SK-N-SH (cell line): ENCODE measurements at regions not wholly inside any gene's neighbourhood (a gene's known extent, or its start where the extent isn't known, plus 50 kb on each side); places are given as distances from the start of the nearest gene placed in this dataset.

Experiments
- CTCF ChIA-PET: fragments of 300-600, 350-600 bp; formaldehyde crosslinking; extraction: SDS; loops from one replicate; lab custom pipeline; 2021; lab: Yijun Ruan, JAX
- POLR2A ChIA-PET: fragments of 350-600 bp; sonication (Branson Sonifier 250); formaldehyde crosslinking; extraction: SDS; loops from one replicate; lab custom pipeline; 2020; ENCODE audit warnings: antibody characterized with exemption, inconsistent platforms; lab: Yijun Ruan, JAX
- DNase-seq: peaks from one replicate; pipeline ENCODE4 v3.0.0; 2012
- H2AFZ ChIP-seq: fragments of 200-600 bp; sonication (generic); 2 replicates; pipeline ENCODE4 v1.8.1; 2016; ENCODE audit warnings: antibody characterized with exemption, mild to moderate bottlenecking, low read depth
- H3F3A ChIP-seq: fragments of 200-600 bp; sonication (generic); replicated peaks from 2 replicates; pipeline ENCODE3; 2016; ENCODE audit warnings: antibody characterized with exemption, mild to moderate bottlenecking; ENCODE audit not compliant: insufficient read depth
- H3K27ac ChIP-seq, 2 experiments: fragments of 200-500 bp in 1 of 2; fragments of 200-600 bp in 1 of 2; sonication (Bioruptor generic) in 1 of 2; sonication (generic), shearing (Covaris generic) in 1 of 2; 2 replicates each; pipeline versions ENCODE4 v1.5.1 to v1.6.1; 2014 to 2016; ENCODE audit warnings: low read depth in 2 of 2, inconsistent platforms in 1 of 2, low read length in 1 of 2, mild to moderate bottlenecking in 1 of 2, mixed read lengths in 1 of 2
- H3K27me3 ChIP-seq: fragments of 200-600 bp; sonication (generic), shearing (Covaris generic); 2 replicates; pipeline ENCODE4 v1.6.1; 2016; ENCODE audit warnings: mixed run types; ENCODE audit not compliant: insufficient read depth
- H3K36me3 ChIP-seq, 2 experiments: fragments of 200-500 bp in 1 of 2; fragments of 200-600 bp in 1 of 2; sonication (Bioruptor generic) in 1 of 2; sonication (generic) in 1 of 2; replicated peaks in 1 of 2; 2 replicates each; pipeline versions ENCODE3 to v1.5.1; 2014 to 2016; ENCODE audit warnings: low read length in 1 of 2, mild to moderate bottlenecking in 1 of 2; ENCODE audit not compliant: insufficient read depth in 2 of 2, control insufficient read depth in 1 of 2
- H3K4me1 ChIP-seq, 2 experiments: fragments of 200-500 bp in 1 of 2; fragments of 200-600 bp in 1 of 2; sonication (Bioruptor generic) in 1 of 2; sonication (generic), shearing (Covaris generic) in 1 of 2; 2 replicates each; pipeline versions ENCODE4 v1.5.1 to v1.6.1; 2014 to 2016; ENCODE audit warnings: low read depth in 1 of 2, low read length in 1 of 2, mixed run types in 1 of 2; ENCODE audit not compliant: insufficient read depth in 2 of 2, control insufficient read depth in 1 of 2
- H3K4me2 ChIP-seq: fragments of 200-600 bp; sonication (generic), shearing (Covaris generic); 2 replicates; pipeline ENCODE4 v1.6.1; 2017; ENCODE audit warnings: mixed run types
- H3K4me3 ChIP-seq, 2 experiments: fragments of 200-500 bp in 1 of 2; fragments of 200-600 bp in 1 of 2; sonication (Bioruptor generic) in 1 of 2; sonication (generic), shearing (Covaris generic) in 1 of 2; 2 replicates each; pipeline versions ENCODE4 v1.5.1 to v1.8.1; 2014 to 2016; ENCODE audit warnings: low read depth in 2 of 2, inconsistent platforms in 1 of 2, low read length in 1 of 2, mild to moderate bottlenecking in 1 of 2, mixed read lengths in 1 of 2, moderate library complexity in 1 of 2
- H3K79me2 ChIP-seq: fragments of 200-600 bp; sonication (generic); 2 replicates; pipeline ENCODE4 v1.8.1; 2017; ENCODE audit warnings: mild to moderate bottlenecking; ENCODE audit not compliant: insufficient read depth
- H3K9ac ChIP-seq: fragments of 200-600 bp; sonication (generic); 2 replicates; pipeline ENCODE4 v1.6.1; 2017; ENCODE audit warnings: mixed run types
- H3K9me2 ChIP-seq: fragments of 200-600 bp; sonication (generic); 2 replicates; pipeline ENCODE4 v1.6.1; 2017; ENCODE audit warnings: mixed run types
- H3K9me3 ChIP-seq: fragments of 200-600 bp; sonication (generic); 2 replicates; pipeline ENCODE4 v1.6.1; 2017; ENCODE audit warnings: mixed run types, mild to moderate bottlenecking, moderate library complexity
- H4K20me1 ChIP-seq: fragments of 200-600 bp; sonication (generic); 2 replicates; pipeline ENCODE4 v1.6.1; 2017; ENCODE audit warnings: mild to moderate bottlenecking, mixed run types; ENCODE audit not compliant: insufficient read depth
- CHD2 ChIP-seq: fragments of 150-350 bp; IDR thresholded peaks from 2 replicates; pipeline ENCODE4 v1.6.1; 2018; ENCODE audit warnings: low read length; ENCODE audit not compliant: partially characterized antibody
- FOSL2 ChIP-seq: IDR thresholded peaks from 2 replicates; pipeline ENCODE4 v1.4.0; 2012; ENCODE audit warnings: low read depth, mild to moderate bottlenecking, moderate library complexity, borderline replicate concordance
- JUND ChIP-seq: IDR thresholded peaks from 2 replicates; pipeline ENCODE4 v1.4.0; 2012
- MEF2A ChIP-seq: IDR thresholded peaks from 2 replicates; pipeline ENCODE4 v1.4.0; 2012; ENCODE audit warnings: low read depth, borderline replicate concordance
- NFIC ChIP-seq: IDR thresholded peaks from 2 replicates; pipeline ENCODE4 v1.4.0; 2012; ENCODE audit warnings: borderline replicate concordance
- NRF1 ChIP-seq: IDR thresholded peaks from 2 replicates; pipeline ENCODE4 v1.6.1; 2012; ENCODE audit warnings: low read depth, mild to moderate bottlenecking, low read length
- POLR2AphosphoS5 ChIP-seq: IDR thresholded peaks from 2 replicates; pipeline ENCODE4 v1.6.1; 2012; ENCODE audit warnings: low read depth, low read length
- RAD21 ChIP-seq: IDR thresholded peaks from 2 replicates; pipeline ENCODE4 v1.6.1; 2012; ENCODE audit warnings: mild to moderate bottlenecking, low read length
- RXRA ChIP-seq: IDR thresholded peaks from 2 replicates; pipeline ENCODE4 v1.4.0; 2012; ENCODE audit warnings: low read depth, mild to moderate bottlenecking, borderline replicate concordance
- SIN3A ChIP-seq: IDR thresholded peaks from 2 replicates; pipeline ENCODE4 v1.6.1; 2012; ENCODE audit warnings: low read depth, mild to moderate bottlenecking, low read length, moderate library complexity, borderline replicate concordance
- SMC3 ChIP-seq: IDR thresholded peaks from 2 replicates; pipeline ENCODE4 v1.6.1; 2012; ENCODE audit warnings: low read depth, low read length, improper control_type of control experiment
- TAF1 ChIP-seq: IDR thresholded peaks from 2 replicates; pipeline ENCODE4 v1.6.1; 2012; ENCODE audit warnings: low read depth, mild to moderate bottlenecking, low read length, moderate library complexity, borderline replicate concordance
- TEAD4 ChIP-seq: IDR thresholded peaks from 2 replicates; pipeline ENCODE4 v1.4.0; 2012; ENCODE audit warnings: mild to moderate bottlenecking, borderline replicate concordance; ENCODE audit not compliant: insufficient read depth
- WGBS: methylation state at CpG from one replicate; pipeline ENCODE4 v1.1.6; 2017; ENCODE audit warnings: low lambda C conversion rate; 5-methylcytosine and 5-hydroxymethylcytosine counted together
- TF ChIP-seq, protein P1 (sequence below): fragments of 200-600 bp; sonication (generic); IDR thresholded peaks from 2 replicates; pipeline ENCODE4 v1.6.1; 2017; ENCODE audit warnings: antibody characterized with exemption, mild to moderate bottlenecking, moderate library complexity
- TF ChIP-seq, protein P2 (sequence below): IDR thresholded peaks from 2 replicates; pipeline ENCODE4 v1.4.0; 2012; ENCODE audit warnings: low read depth, borderline replicate concordance
- TF ChIP-seq, protein P3 (sequence below): fragments of 150-350 bp; IDR thresholded peaks from 2 replicates; pipeline ENCODE4 v1.6.1; 2016; ENCODE audit warnings: mild to moderate bottlenecking, low read depth, low read length
- TF ChIP-seq, protein P4 (sequence below): fragments of 150-350 bp; IDR thresholded peaks from 2 replicates; pipeline ENCODE4 v1.6.1; 2017; ENCODE audit warnings: antibody characterized with exemption, low read length, low read depth, borderline replicate concordance
- TF ChIP-seq, protein P5 (sequence below): IDR thresholded peaks from 2 replicates; pipeline ENCODE4 v1.4.0; 2012; ENCODE audit warnings: low read depth, borderline replicate concordance

DNA sequence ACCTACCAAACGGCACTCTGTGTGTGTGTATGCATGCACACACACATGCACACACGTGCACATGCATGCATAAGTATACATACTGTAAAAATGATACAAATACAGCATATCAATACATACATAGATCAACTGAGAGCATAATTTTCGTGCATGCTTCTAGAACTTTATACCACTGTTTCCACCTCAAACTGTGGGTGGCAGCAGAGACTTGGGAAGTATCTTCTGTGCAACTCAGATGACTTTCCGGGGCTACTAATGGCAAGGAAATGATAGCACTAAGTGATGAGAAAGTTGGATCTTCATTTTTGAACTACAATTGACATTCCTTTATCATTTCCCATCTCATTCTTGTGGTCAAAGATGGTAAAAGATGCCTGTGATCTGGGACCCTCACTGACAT lies 570.7 kb downstream of the REEP3 start:
- no peaks in the 10 kb centered on the region for H3K27me3 ChIP-seq
- WGBS, result 34% methylated on average over 4 of the region's 4 CpGs
- TF ChIP-seq CHD2 (no peak), SMC3 (peak; percentile 31; the same call in 1 of the 2 replicates), RAD21 (peak; percentile 76), MEF2A (no peak), JUND (no peak), TAF1 (no peak)
- TF ChIP-seq, protein P1, sequence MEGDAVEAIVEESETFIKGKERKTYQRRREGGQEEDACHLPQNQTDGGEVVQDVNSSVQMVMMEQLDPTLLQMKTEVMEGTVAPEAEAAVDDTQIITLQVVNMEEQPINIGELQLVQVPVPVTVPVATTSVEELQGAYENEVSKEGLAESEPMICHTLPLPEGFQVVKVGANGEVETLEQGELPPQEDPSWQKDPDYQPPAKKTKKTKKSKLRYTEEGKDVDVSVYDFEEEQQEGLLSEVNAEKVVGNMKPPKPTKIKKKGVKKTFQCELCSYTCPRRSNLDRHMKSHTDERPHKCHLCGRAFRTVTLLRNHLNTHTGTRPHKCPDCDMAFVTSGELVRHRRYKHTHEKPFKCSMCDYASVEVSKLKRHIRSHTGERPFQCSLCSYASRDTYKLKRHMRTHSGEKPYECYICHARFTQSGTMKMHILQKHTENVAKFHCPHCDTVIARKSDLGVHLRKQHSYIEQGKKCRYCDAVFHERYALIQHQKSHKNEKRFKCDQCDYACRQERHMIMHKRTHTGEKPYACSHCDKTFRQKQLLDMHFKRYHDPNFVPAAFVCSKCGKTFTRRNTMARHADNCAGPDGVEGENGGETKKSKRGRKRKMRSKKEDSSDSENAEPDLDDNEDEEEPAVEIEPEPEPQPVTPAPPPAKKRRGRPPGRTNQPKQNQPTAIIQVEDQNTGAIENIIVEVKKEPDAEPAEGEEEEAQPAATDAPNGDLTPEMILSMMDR, result peak; percentile 52
- H3K4me1 ChIP-seq, result no peaks in the 10 kb centered on the region
- no peak overlapping the region for H3K9ac ChIP-seq
- H3K4me3 ChIP-seq, result no peak overlapping the region
- H3K9me3 ChIP-seq, result no peaks in the 10 kb centered on the region
- no peak overlapping the region for H3K4me2 ChIP-seq
- no peaks in the 10 kb centered on the region for H3K9me2 ChIP-seq
- DNase-seq, result peak; percentile 21
- no peak overlapping the region for H3K27ac ChIP-seq
- ChIA-PET CTCF (interaction anchor here (0.7 to 1.5 kb wide), 4 partner anchors 16 to 1717 kb away, joined by 3 to 4 read pairs (median 4); no protein-coding TSS in a partner anchor), POLR2A (no interaction called here)
- no peaks in the 10 kb centered on the region for H3K79me2 ChIP-seq
- H4K20me1 ChIP-seq, result no peaks in the 10 kb centered on the region
- peaks cover 4% of the 10 kb centered on the region for H3F3A ChIP-seq
- H3K36me3 ChIP-seq, result no peaks in the 10 kb centered on the region
- H2AFZ ChIP-seq, result no peak overlapping the region

DNA sequence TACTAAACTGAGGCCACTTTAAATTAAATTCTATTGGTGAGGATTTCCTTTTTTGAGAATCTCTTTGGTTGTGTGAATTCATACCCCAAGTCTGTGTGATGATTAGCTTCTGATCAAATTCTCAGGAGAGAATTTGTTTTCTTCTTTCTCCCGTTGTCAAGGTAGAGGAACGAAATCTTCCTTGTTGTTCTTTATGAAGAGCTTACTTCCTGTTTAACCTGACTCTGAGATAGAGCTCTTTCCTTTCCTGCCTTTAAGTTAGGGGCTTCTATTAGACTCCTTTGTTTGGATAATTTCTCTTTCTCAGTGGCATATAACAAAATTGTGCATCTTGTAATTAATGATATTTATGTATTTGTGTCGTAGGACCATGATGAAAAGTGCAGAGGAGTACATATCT lies 572.1 kb downstream of the REEP3 start:
- H3K27ac ChIP-seq, result no peak overlapping the region
- WGBS, result 62% methylated on average over 3 of the region's 3 CpGs
- DNase-seq, result no peak
- H2AFZ ChIP-seq, result no peak overlapping the region
- no peaks in the 10 kb centered on the region for H3K4me1 ChIP-seq
- H3K9me3 ChIP-seq, result no peaks in the 10 kb centered on the region
- no peaks in the 10 kb centered on the region for H4K20me1 ChIP-seq
- POLR2A ChIA-PET, result no interaction called here
- H3K36me3 ChIP-seq, result no peaks in the 10 kb centered on the region
- H3F3A ChIP-seq, result peaks cover 4% of the 10 kb centered on the region
- no peaks in the 10 kb centered on the region for H3K27me3 ChIP-seq
- H3K79me2 ChIP-seq, result no peaks in the 10 kb centered on the region
- H3K4me3 ChIP-seq, result no peak overlapping the region
- TF ChIP-seq SMC3 (no peak), SIN3A (no peak), RXRA (no peak), TEAD4 (no peak), NRF1 (no peak), MEF2A (no peak), POLR2AphosphoS5 (no peak), FOSL2 (no peak), TAF1 (no peak), NFIC (no peak)
- TF ChIP-seq, protein P2, sequence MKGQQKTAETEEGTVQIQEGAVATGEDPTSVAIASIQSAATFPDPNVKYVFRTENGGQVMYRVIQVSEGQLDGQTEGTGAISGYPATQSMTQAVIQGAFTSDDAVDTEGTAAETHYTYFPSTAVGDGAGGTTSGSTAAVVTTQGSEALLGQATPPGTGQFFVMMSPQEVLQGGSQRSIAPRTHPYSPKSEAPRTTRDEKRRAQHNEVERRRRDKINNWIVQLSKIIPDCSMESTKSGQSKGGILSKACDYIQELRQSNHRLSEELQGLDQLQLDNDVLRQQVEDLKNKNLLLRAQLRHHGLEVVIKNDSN, result no peak
- TF ChIP-seq, protein P3, sequence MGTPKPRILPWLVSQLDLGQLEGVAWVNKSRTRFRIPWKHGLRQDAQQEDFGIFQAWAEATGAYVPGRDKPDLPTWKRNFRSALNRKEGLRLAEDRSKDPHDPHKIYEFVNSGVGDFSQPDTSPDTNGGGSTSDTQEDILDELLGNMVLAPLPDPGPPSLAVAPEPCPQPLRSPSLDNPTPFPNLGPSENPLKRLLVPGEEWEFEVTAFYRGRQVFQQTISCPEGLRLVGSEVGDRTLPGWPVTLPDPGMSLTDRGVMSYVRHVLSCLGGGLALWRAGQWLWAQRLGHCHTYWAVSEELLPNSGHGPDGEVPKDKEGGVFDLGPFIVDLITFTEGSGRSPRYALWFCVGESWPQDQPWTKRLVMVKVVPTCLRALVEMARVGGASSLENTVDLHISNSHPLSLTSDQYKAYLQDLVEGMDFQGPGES, result no peak
- TF ChIP-seq, protein P4, sequence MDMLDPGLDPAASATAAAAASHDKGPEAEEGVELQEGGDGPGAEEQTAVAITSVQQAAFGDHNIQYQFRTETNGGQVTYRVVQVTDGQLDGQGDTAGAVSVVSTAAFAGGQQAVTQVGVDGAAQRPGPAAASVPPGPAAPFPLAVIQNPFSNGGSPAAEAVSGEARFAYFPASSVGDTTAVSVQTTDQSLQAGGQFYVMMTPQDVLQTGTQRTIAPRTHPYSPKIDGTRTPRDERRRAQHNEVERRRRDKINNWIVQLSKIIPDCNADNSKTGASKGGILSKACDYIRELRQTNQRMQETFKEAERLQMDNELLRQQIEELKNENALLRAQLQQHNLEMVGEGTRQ, result no peak
- TF ChIP-seq, protein P5, sequence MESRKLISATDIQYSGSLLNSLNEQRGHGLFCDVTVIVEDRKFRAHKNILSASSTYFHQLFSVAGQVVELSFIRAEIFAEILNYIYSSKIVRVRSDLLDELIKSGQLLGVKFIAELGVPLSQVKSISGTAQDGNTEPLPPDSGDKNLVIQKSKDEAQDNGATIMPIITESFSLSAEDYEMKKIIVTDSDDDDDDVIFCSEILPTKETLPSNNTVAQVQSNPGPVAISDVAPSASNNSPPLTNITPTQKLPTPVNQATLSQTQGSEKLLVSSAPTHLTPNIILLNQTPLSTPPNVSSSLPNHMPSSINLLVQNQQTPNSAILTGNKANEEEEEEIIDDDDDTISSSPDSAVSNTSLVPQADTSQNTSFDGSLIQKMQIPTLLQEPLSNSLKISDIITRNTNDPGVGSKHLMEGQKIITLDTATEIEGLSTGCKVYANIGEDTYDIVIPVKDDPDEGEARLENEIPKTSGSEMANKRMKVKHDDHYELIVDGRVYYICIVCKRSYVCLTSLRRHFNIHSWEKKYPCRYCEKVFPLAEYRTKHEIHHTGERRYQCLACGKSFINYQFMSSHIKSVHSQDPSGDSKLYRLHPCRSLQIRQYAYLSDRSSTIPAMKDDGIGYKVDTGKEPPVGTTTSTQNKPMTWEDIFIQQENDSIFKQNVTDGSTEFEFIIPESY, result no peak
- CTCF ChIA-PET, result interaction anchor here (1.1 to 1.5 kb wide), 2 partner anchors 9 to 14 kb away, joined by 4 read pairs; no protein-coding TSS in a partner anchor
- no peak overlapping the region for H3K9ac ChIP-seq
- H3K4me2 ChIP-seq, result no peak overlapping the region
- no peaks in the 10 kb centered on the region for H3K9me2 ChIP-seq
